ENCODE measurements at regions not wholly inside any gene's neighbourhood (a gene's known extent, or its start where the extent isn't known, plus 50 kb on each side); places are given as distances from the start of the nearest gene placed in this dataset.

- no peak overlapping the region for H3K4me2 ChIP-seq (ENCODE audit: insufficient read depth, low read length, poor library complexity, severe bottlenecking)
- H4K8ac ChIP-seq (ENCODE audit: low read depth, low read length) = no peak overlapping the region
- no peak overlapping the region for H2BK15ac ChIP-seq (ENCODE audit: low read length)
- H3K18ac ChIP-seq (ENCODE audit: low read length) = no peak overlapping the region
- no peaks in the 10 kb centered on the region for H3K79me1 ChIP-seq (ENCODE audit: low read depth, low read length)
- H2BK120ac ChIP-seq (ENCODE audit: low read depth, low read length) = no peak overlapping the region
- H3K4ac ChIP-seq (ENCODE audit: low read length) = no peak overlapping the region
- H4K91ac ChIP-seq (ENCODE audit: low read depth, low read length, poor library complexity) = no peak overlapping the region
- H3K4me3 ChIP-seq (ENCODE audit: low read length in 2 of 2) = no peak overlapping the region
- H2BK5ac ChIP-seq (ENCODE audit: low read length) = no peak overlapping the region
- DNase-seq (ENCODE audit: low spot score) = no peak
- H3K27ac ChIP-seq (replicated peaks; ENCODE audit: low read length) = no peak overlapping the region
- WGBS, 2 donors (ENCODE audit: extremely low coverage in 2 of 2, insufficient read length in 2 of 2, insufficient replicate concordance in 1 of 2) = no CpG with 5 or more reads among the region's 12 CpGs
- no peak overlapping the region for H2AK5ac ChIP-seq (ENCODE audit: low read depth, low read length)
- no peaks in the 10 kb centered on the region for H3K36me3 ChIP-seq (replicated peaks in 1 of 2; ENCODE audit: control insufficient read depth in 2 of 2, insufficient read depth in 2 of 2, low read length in 2 of 2)
- no peak overlapping the region for H2AFZ ChIP-seq (ENCODE audit: low read length)
- no peaks in the 10 kb centered on the region for H3K9me3 ChIP-seq (replicated peaks in 1 of 2; ENCODE audit: control insufficient read depth in 2 of 2, insufficient read depth in 1 of 2, low read depth in 1 of 2, low read length in 2 of 2)
- no peaks in the 10 kb centered on the region for H3K27me3 ChIP-seq (ENCODE audit: control insufficient read depth in 3 of 3, insufficient read depth in 3 of 3, low read depth in 1 of 3, low read length in 3 of 3)
- no peak overlapping the region for H3K14ac ChIP-seq (ENCODE audit: low read length)
- no peak overlapping the region for H3K9ac ChIP-seq (ENCODE audit: low read depth, low read length, poor library complexity)
- no peak overlapping the region for H2BK12ac ChIP-seq (ENCODE audit: low read length)
- peaks cover 0 to 2% of the 10 kb centered on the region in 2 donors for H3K4me1 ChIP-seq (ENCODE audit: control insufficient read depth in 2 of 2, insufficient read depth in 1 of 2, low read depth in 1 of 2, low read length in 2 of 2)
- H3K23ac ChIP-seq (ENCODE audit: low read depth, low read length, poor library complexity) = no peak overlapping the region
Measured at GRCh38 chr12:112734859-112735695, 56.5 kb upstream of the RPH3A start.

GRCh38 chr12:112738531-112738930, 53.0 kb upstream of the RPH3A start:
- no peaks in the 10 kb centered on the region for H3K36me3 ChIP-seq (replicated peaks in 1 of 2; ENCODE audit: control insufficient read depth in 2 of 2, insufficient read depth in 2 of 2, low read length in 2 of 2)
- no peak overlapping the region for H3K4me2 ChIP-seq (ENCODE audit: insufficient read depth, low read length, poor library complexity, severe bottlenecking)
- DNase-seq (ENCODE audit: low spot score) = no peak
- H2BK12ac ChIP-seq (ENCODE audit: low read length) = no peak overlapping the region
- H2BK5ac ChIP-seq (ENCODE audit: low read length) = no peak overlapping the region
- no peak overlapping the region for H2AFZ ChIP-seq (ENCODE audit: low read length)
- H3K79me1 ChIP-seq (ENCODE audit: low read depth, low read length) = no peaks in the 10 kb centered on the region
- H3K9ac ChIP-seq (ENCODE audit: low read depth, low read length, poor library complexity) = no peak overlapping the region
- H3K4me1 ChIP-seq (ENCODE audit: control insufficient read depth in 2 of 2, insufficient read depth in 1 of 2, low read depth in 1 of 2, low read length in 2 of 2) = peaks cover 3% of the 10 kb centered on the region in 2 donors
- H3K23ac ChIP-seq (ENCODE audit: low read depth, low read length, poor library complexity) = no peak overlapping the region
- no CpG with 5 or more reads among the region's 3 CpGs for WGBS, 2 donors (ENCODE audit: extremely low coverage in 2 of 2, insufficient read length in 2 of 2, insufficient replicate concordance in 1 of 2)
- no peak overlapping the region for H2AK5ac ChIP-seq (ENCODE audit: low read depth, low read length)
- no peak overlapping the region for H4K8ac ChIP-seq (ENCODE audit: low read depth, low read length)
- no peak overlapping the region for H2BK120ac ChIP-seq (ENCODE audit: low read depth, low read length)
- no peaks in the 10 kb centered on the region for H3K27me3 ChIP-seq (ENCODE audit: control insufficient read depth in 3 of 3, insufficient read depth in 3 of 3, low read depth in 1 of 3, low read length in 3 of 3)
- H3K14ac ChIP-seq (ENCODE audit: low read length) = no peak overlapping the region
- no peak overlapping the region for H3K4ac ChIP-seq (ENCODE audit: low read length)
- no peaks in the 10 kb centered on the region for H3K9me3 ChIP-seq (replicated peaks in 1 of 2; ENCODE audit: control insufficient read depth in 2 of 2, insufficient read depth in 1 of 2, low read depth in 1 of 2, low read length in 2 of 2)
- no peak overlapping the region for H3K18ac ChIP-seq (ENCODE audit: low read length)
- H3K27ac ChIP-seq (replicated peaks; ENCODE audit: low read length) = no peak overlapping the region
- no peak overlapping the region for H2BK15ac ChIP-seq (ENCODE audit: low read length)
- H3K4me3 ChIP-seq (ENCODE audit: low read length in 2 of 2) = no peak overlapping the region
- no peak overlapping the region for H4K91ac ChIP-seq (ENCODE audit: low read depth, low read length, poor library complexity)

- Histone ChIP-seq H3K36me3 (replicated peaks in 1 of 2; ENCODE audit: control insufficient read depth in 2 of 2, insufficient read depth in 2 of 2, low read length in 2 of 2) (no peaks in the 10 kb centered on the region), H3K23ac (ENCODE audit: low read depth, low read length, poor library complexity) (no peak overlapping the region), H3K9me3 (replicated peaks in 1 of 2; ENCODE audit: control insufficient read depth in 2 of 2, insufficient read depth in 1 of 2, low read depth in 1 of 2, low read length in 2 of 2) (no peaks in the 10 kb centered on the region), H2BK5ac (ENCODE audit: low read length) (no peak overlapping the region), H3K79me1 (ENCODE audit: low read depth, low read length) (no peaks in the 10 kb centered on the region), H4K91ac (ENCODE audit: low read depth, low read length, poor library complexity) (no peak overlapping the region), H3K4me3 (ENCODE audit: low read length in 2 of 2) (no peak overlapping the region), H3K14ac (ENCODE audit: low read length) (no peak overlapping the region), H3K4me2 (ENCODE audit: insufficient read depth, low read length, poor library complexity, severe bottlenecking) (no peak overlapping the region), H2BK12ac (ENCODE audit: low read length) (no peak overlapping the region), H3K4ac (ENCODE audit: low read length) (no peak overlapping the region), H2AK5ac (ENCODE audit: low read depth, low read length) (no peak overlapping the region), H2AFZ (ENCODE audit: low read length) (no peak overlapping the region), H4K8ac (ENCODE audit: low read depth, low read length) (no peak overlapping the region), H3K4me1 (ENCODE audit: control insufficient read depth in 2 of 2, insufficient read depth in 1 of 2, low read depth in 1 of 2, low read length in 2 of 2) (peaks cover 3% of the 10 kb centered on the region in 2 donors), H2BK15ac (ENCODE audit: low read length) (no peak overlapping the region), H3K9ac (ENCODE audit: low read depth, low read length, poor library complexity) (no peak overlapping the region), H3K18ac (ENCODE audit: low read length) (no peak overlapping the region), H3K27me3 (ENCODE audit: control insufficient read depth in 3 of 3, insufficient read depth in 3 of 3, low read depth in 1 of 3, low read length in 3 of 3) (peaks cover 0 to 2% (median 0%) of the 10 kb centered on the region in 3 experiments), H2BK120ac (ENCODE audit: low read depth, low read length) (no peak overlapping the region), H3K27ac (replicated peaks; ENCODE audit: low read length) (no peak overlapping the region)
- no peak for DNase-seq (ENCODE audit: low spot score)
- no CpG with 5 or more reads among the region's 3 CpGs for WGBS, 2 donors (ENCODE audit: extremely low coverage in 2 of 2, insufficient read length in 2 of 2, insufficient replicate concordance in 1 of 2)
Measured at GRCh38 chr12:112740387-112740934, 51.1 kb upstream of the RPH3A start.

- WGBS, 2 donors (ENCODE audit: extremely low coverage in 2 of 2, insufficient read length in 2 of 2, insufficient replicate concordance in 1 of 2) = no CpG with 5 or more reads among the region's 2 CpGs
- Histone ChIP-seq H3K9ac (ENCODE audit: low read depth, low read length, poor library complexity) (no peak overlapping the region), H4K8ac (ENCODE audit: low read depth, low read length) (no peak overlapping the region), H3K18ac (ENCODE audit: low read length) (no peak overlapping the region), H3K14ac (ENCODE audit: low read length) (no peak overlapping the region), H3K79me1 (ENCODE audit: low read depth, low read length) (no peaks in the 10 kb centered on the region), H3K23ac (ENCODE audit: low read depth, low read length, poor library complexity) (no peak overlapping the region), H2BK120ac (ENCODE audit: low read depth, low read length) (no peak overlapping the region), H2AFZ (ENCODE audit: low read length) (no peak overlapping the region), H3K9me3 (replicated peaks in 1 of 2; ENCODE audit: control insufficient read depth in 2 of 2, insufficient read depth in 1 of 2, low read depth in 1 of 2, low read length in 2 of 2) (no peaks in the 10 kb centered on the region), H2BK15ac (ENCODE audit: low read length) (no peak overlapping the region), H3K27me3 (ENCODE audit: control insufficient read depth in 3 of 3, insufficient read depth in 3 of 3, low read depth in 1 of 3, low read length in 3 of 3) (peaks cover 0 to 7% (median 1%) of the 10 kb centered on the region in 3 experiments), H3K36me3 (replicated peaks in 1 of 2; ENCODE audit: control insufficient read depth in 2 of 2, insufficient read depth in 2 of 2, low read length in 2 of 2) (no peaks in the 10 kb centered on the region), H2AK5ac (ENCODE audit: low read depth, low read length) (no peak overlapping the region), H2BK5ac (ENCODE audit: low read length) (no peak overlapping the region), H3K4me1 (ENCODE audit: control insufficient read depth in 2 of 2, insufficient read depth in 1 of 2, low read depth in 1 of 2, low read length in 2 of 2) (peaks cover 3% of the 10 kb centered on the region in 2 donors), H4K91ac (ENCODE audit: low read depth, low read length, poor library complexity) (no peak overlapping the region), H3K4me2 (ENCODE audit: insufficient read depth, low read length, poor library complexity, severe bottlenecking) (no peak overlapping the region), H2BK12ac (ENCODE audit: low read length) (no peak overlapping the region), H3K27ac (replicated peaks; ENCODE audit: low read length) (no peak overlapping the region), H3K4ac (ENCODE audit: low read length) (no peak overlapping the region), H3K4me3 (ENCODE audit: low read length in 2 of 2) (no peak overlapping the region)
- no peak for DNase-seq (ENCODE audit: low spot score)
Measured at GRCh38 chr12:112741106-112741505, 50.4 kb upstream of the RPH3A start.

Measured in neuronal stem cell (in vitro differentiated cells).